ENCODE measurements at regions not wholly inside any gene's neighbourhood (a gene's known extent, or its start where the extent isn't known, plus 50 kb on each side); places are given as distances from the start of the nearest gene placed in this dataset.

DNA sequence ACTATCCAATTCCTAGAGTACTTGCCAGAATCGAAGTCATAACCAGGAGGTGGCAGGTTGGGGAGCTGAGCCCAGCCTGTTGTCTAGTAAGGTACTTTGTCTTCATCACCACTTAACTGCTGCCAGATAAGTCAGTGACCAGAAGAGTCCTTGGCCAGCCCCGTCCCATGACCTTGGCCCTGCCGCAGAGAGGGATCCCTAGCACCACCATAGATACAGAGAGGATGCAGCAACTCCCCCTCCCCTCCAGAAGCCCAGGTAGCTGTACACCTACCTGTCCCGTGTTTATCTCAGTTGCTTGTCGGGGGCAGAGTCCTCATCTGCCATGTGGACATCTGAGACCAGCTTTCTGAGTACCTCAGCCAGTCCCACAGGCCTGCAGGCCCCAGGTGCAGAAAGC, 153.6 kb upstream of the TP63 start:
- no peaks in the 10 kb centered on the region for H3K27me3 ChIP-seq (replicated peaks in 1 of 7)
- intact Hi-C loops (cut with DNase I; ENCODE audit: low total_unique reads) = no loop called here
- 77 to 94% (median 89%) methylated on average over 5 of the region's 5 CpGs for WGBS, 5 donors
- no peak overlapping the region for H3K4me3 ChIP-seq
- TF ChIP-seq, protein P1, sequence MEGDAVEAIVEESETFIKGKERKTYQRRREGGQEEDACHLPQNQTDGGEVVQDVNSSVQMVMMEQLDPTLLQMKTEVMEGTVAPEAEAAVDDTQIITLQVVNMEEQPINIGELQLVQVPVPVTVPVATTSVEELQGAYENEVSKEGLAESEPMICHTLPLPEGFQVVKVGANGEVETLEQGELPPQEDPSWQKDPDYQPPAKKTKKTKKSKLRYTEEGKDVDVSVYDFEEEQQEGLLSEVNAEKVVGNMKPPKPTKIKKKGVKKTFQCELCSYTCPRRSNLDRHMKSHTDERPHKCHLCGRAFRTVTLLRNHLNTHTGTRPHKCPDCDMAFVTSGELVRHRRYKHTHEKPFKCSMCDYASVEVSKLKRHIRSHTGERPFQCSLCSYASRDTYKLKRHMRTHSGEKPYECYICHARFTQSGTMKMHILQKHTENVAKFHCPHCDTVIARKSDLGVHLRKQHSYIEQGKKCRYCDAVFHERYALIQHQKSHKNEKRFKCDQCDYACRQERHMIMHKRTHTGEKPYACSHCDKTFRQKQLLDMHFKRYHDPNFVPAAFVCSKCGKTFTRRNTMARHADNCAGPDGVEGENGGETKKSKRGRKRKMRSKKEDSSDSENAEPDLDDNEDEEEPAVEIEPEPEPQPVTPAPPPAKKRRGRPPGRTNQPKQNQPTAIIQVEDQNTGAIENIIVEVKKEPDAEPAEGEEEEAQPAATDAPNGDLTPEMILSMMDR (IDR thresholded peaks at IDR 0.05 in 8 of 11, conservative IDR thresholded peaks at IDR 0.05 in 3 of 11) = no peak
- TF ChIP-seq POLR2A (IDR thresholded peaks at IDR 0.05) (no peak), POLR2AphosphoS5 (IDR thresholded peaks at IDR 0.05) (no peak)
- no peak overlapping the region for H3K27ac ChIP-seq
- no peaks in the 10 kb centered on the region for H3K4me1 ChIP-seq
- no peaks in the 10 kb centered on the region for H3K9me3 ChIP-seq
- DNase-seq = no peak
- no peaks in the 10 kb centered on the region for H3K36me3 ChIP-seq

DNA sequence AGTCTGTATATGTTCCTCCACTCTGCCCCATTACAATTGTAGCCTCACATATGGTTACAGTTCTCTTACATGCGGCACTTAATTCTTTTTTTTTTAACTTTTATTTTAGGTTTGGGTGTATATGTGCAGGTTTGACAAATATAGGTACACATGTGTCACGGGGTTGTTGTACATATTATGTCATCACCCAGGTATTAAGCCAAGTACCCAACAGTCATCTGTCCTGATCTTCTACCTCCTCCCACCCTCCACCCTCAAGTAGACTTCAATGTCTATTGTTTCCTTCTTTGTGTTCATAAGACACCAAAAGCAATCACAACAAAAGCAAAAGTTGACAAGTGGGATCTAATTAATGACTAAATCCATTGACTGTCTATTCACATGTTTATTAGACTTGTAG, 144.6 kb upstream of the TP63 start:
- TF ChIP-seq POLR2A (IDR thresholded peaks at IDR 0.05) = no peak
- TF ChIP-seq, protein P1 (IDR thresholded peaks at IDR 0.05 in 8 of 11, conservative IDR thresholded peaks at IDR 0.05 in 3 of 11) = no peak
- TF ChIP-seq POLR2AphosphoS5 (IDR thresholded peaks at IDR 0.05) = no peak
- no peak for DNase-seq
- Histone ChIP-seq H3K9me3 (peaks cover 0 to 8% (median 0%) of the 10 kb centered on the region in 8 donors), H3K36me3 (no peaks in the 10 kb centered on the region), H3K4me3 (no peak overlapping the region), H3K27ac (no peak overlapping the region), H3K27me3 (replicated peaks in 1 of 7) (no peaks in the 10 kb centered on the region), H3K4me1 (no peaks in the 10 kb centered on the region)
- WGBS, 5 donors = 46 to 65% (median 49%) methylated on average over 2 of the region's 2 CpGs
- intact Hi-C loops (cut with DNase I; ENCODE audit: low total_unique reads) = no loop called here

DNA sequence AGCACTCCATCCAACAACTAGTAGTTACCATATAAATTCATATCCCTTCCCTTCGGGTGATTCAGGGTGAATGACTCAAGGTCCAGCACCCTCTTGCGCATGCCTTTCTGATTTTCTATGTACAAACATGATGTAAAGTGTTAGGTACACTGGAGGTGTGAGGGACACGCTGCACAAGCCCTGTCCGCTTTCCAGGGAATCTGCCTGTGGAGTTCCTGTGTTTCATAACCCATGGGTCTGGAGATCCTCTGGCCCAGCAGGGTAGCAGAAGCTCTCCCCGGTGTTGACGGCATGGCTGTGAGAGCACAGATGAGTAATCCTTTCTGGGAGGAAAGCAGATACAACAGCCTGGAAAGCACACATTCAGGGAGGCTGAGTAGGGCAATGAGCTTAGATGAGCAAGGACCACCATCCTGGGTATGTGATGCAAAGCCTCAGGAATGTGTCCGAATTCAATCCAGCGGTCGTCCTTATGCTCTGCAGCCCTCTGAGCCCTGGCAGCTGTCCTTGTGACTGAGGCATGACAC, 142.9 kb upstream of the TP63 start:
- DNase-seq = no peak
- 79 to 95% (median 84%) methylated on average over 9 of the region's 9 CpGs for WGBS, 5 donors
- H3K4me3 ChIP-seq = no peak overlapping the region
- H3K27ac ChIP-seq = no peak overlapping the region
- peaks cover 0 to 8% (median 0%) of the 10 kb centered on the region in 8 donors for H3K9me3 ChIP-seq
- H3K36me3 ChIP-seq = no peaks in the 10 kb centered on the region
- H3K27me3 ChIP-seq (replicated peaks in 1 of 7) = no peaks in the 10 kb centered on the region
- no peaks in the 10 kb centered on the region for H3K4me1 ChIP-seq
- TF ChIP-seq POLR2A (IDR thresholded peaks at IDR 0.05) = no peak
- intact Hi-C loops (cut with DNase I; ENCODE audit: low total_unique reads) = no loop called here

DNA sequence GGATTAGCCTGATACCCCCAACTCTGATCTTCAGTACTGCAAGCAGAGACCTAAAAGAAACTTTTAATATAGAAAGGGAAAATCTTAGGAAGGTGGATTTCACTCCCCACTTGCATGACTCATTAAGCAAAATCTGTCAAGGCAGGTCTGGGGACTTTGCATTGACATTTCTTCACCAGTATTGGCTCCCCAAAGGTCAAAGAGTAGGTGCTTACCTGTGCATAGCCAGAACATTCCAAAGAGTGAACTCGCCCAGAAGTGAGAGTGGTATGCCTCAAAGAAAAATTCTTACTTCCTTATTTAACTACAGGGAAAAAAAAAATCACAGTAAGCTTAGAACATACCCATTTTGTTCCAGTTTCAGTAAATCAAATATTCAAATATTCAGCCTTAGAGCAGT, 140.9 kb upstream of the TP63 start:
- H3K4me1 ChIP-seq = no peaks in the 10 kb centered on the region
- 45 to 74% (median 72%) methylated on average over 1 of the region's 1 CpG for WGBS, 5 donors
- no peak overlapping the region for H3K4me3 ChIP-seq
- peaks cover 0 to 5% (median 0%) of the 10 kb centered on the region in 8 donors for H3K9me3 ChIP-seq
- no peak for DNase-seq
- intact Hi-C loops (cut with DNase I; ENCODE audit: low total_unique reads) = no loop called here
- no peak for TF ChIP-seq POLR2A (IDR thresholded peaks at IDR 0.05)
- TF ChIP-seq POLR2AphosphoS5 (IDR thresholded peaks at IDR 0.05) = no peak
- TF ChIP-seq, protein P1 (IDR thresholded peaks at IDR 0.05 in 8 of 11, conservative IDR thresholded peaks at IDR 0.05 in 3 of 11) = no peak
- H3K27me3 ChIP-seq (replicated peaks in 1 of 7) = no peaks in the 10 kb centered on the region
- H3K36me3 ChIP-seq = no peaks in the 10 kb centered on the region
- H3K27ac ChIP-seq = no peak overlapping the region

DNA sequence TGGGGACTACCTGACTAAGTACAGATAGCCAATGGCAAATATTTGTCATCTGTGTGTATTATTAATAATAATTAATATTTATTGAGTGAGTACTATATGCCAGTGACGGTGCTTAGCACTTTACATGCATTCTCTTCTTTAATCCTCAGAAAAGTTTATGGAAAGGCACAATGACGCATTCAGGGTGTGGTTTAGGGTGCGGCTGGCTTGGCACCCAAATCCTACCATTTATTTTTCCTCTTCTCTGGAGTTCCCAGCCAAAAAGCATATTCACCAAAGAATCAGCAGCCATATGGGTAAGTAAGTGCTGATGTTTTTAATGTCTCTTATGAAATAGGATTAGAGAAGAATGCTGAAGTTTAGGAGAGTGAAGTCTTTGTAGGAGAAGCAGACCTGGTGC, 140.4 kb upstream of the TP63 start:
- no peaks in the 10 kb centered on the region for H3K27me3 ChIP-seq (replicated peaks in 1 of 7)
- no peak for DNase-seq
- WGBS, 5 donors = 26 to 64% (median 41%) methylated on average over 3 of the region's 3 CpGs
- peaks cover 0 to under 1% (median 0%) of the 10 kb centered on the region in 8 donors for H3K9me3 ChIP-seq
- no peaks in the 10 kb centered on the region for H3K36me3 ChIP-seq
- TF ChIP-seq, protein P1 (IDR thresholded peaks at IDR 0.05 in 8 of 11, conservative IDR thresholded peaks at IDR 0.05 in 3 of 11) = no peak
- no peak for TF ChIP-seq POLR2A (IDR thresholded peaks at IDR 0.05)
- intact Hi-C loops (cut with DNase I; ENCODE audit: low total_unique reads) = no loop called here
- no peak overlapping the region for H3K27ac ChIP-seq
- no peaks in the 10 kb centered on the region for H3K4me1 ChIP-seq
- no peak overlapping the region for H3K4me3 ChIP-seq
